ENCODE measurements at regions not wholly inside any gene's neighbourhood (a gene's known extent, or its start where the extent isn't known, plus 50 kb on each side); places are given as distances from the start of the nearest gene placed in this dataset.

GRCh38 chr13:59588717-59589067, 575.0 kb downstream of the DIAPH3 start:
- TF ChIP-seq CTCF (IDR thresholded peaks at IDR 0.05) = no peak
- TF ChIP-seq POLR2A (IDR thresholded peaks at IDR 0.05) = no peak
